Caco-2 (cell line): ENCODE measurements at regions not wholly inside any gene's neighbourhood (a gene's known extent, or its start where the extent isn't known, plus 50 kb on each side); places are given as distances from the start of the nearest gene placed in this dataset.

Experiments used
- BruUV-seq: library from RNA; stranded (reverse); fragments of 400-500 nt; replicated peaks from 2 replicates; lab custom pipeline; 2021; lab: Mats Ljungman, UMichigan
- CTCF ChIA-PET: fragments of 300-600 bp; sonication (Branson Sonifier 250); formaldehyde crosslinking; loops from one replicate; lab custom pipeline; 2022; ENCODE audit warnings: antibody characterized with exemption; lab: Charles Lee
- POLR2A ChIA-PET: fragments of 300-600 bp; sonication (Branson Sonifier 250); formaldehyde crosslinking; loops from one replicate; lab custom pipeline; 2022; ENCODE audit warnings: antibody characterized with exemption; lab: Charles Lee
- DNase-seq, 2 experiments: peaks; one replicate each; pipeline versions ENCODE4 v3.0.0 to v3.0.0-alpha.2; 2020 to 2022
- H3K27me3 ChIP-seq: replicated peaks from 2 replicates; pipeline ENCODE4 v1.6.0; 2011; ENCODE audit warnings: low read length; ENCODE audit not compliant: control insufficient read depth, insufficient read depth
- H3K36me3 ChIP-seq: 2 replicates; pipeline ENCODE4 v1.5.1; 2011; ENCODE audit warnings: low read length; ENCODE audit not compliant: control insufficient read depth, insufficient read depth
- H3K4me1 ChIP-seq: fragments of 250-450 bp; sonication (Bioruptor Pico); 2 replicates; pipeline ENCODE4 v1.5.1; 2020; ENCODE audit warnings: mild to moderate bottlenecking
- H3K4me3 ChIP-seq: 2 replicates; pipeline ENCODE4 v1.5.1; 2011; ENCODE audit warnings: low read depth, mild to moderate bottlenecking, control low read depth, low read length
- H3K9me3 ChIP-seq: fragments of 250-450 bp; sonication (Bioruptor Pico); 2 replicates; pipeline ENCODE4 v1.5.1; 2020; ENCODE audit warnings: mild to moderate bottlenecking, moderate library complexity
- H3K27ac Mint-ChIP-seq: one replicate; pipeline ENCODE4 v1.8.0; 2022; ENCODE audit warnings: mixed read lengths; ENCODE audit not compliant: unreplicated experiment
- H3K27me3 Mint-ChIP-seq: one replicate; pipeline ENCODE4 v1.8.0; 2022; ENCODE audit warnings: mixed read lengths; ENCODE audit not compliant: insufficient read depth, unreplicated experiment
- H3K36me3 Mint-ChIP-seq: one replicate; pipeline ENCODE4 v1.8.0; 2022; ENCODE audit warnings: mild to moderate bottlenecking, mixed read lengths; ENCODE audit not compliant: insufficient read depth, unreplicated experiment
- H3K4me1 Mint-ChIP-seq: one replicate; pipeline ENCODE4 v1.8.0; 2022; ENCODE audit warnings: low read depth, mixed read lengths; ENCODE audit not compliant: unreplicated experiment
- H3K4me3 Mint-ChIP-seq: one replicate; pipeline ENCODE4 v1.8.0; 2022; ENCODE audit warnings: mild to moderate bottlenecking, moderate library complexity, mixed read lengths; ENCODE audit not compliant: unreplicated experiment
- H3K9me3 Mint-ChIP-seq: one replicate; pipeline ENCODE4 v1.8.0; 2022; ENCODE audit warnings: mixed read lengths; ENCODE audit not compliant: unreplicated experiment
- intact Hi-C: fragments of 100-400 bp; cut with micrococcal nuclease; formaldehyde crosslinking; loops from one replicate; pipeline ENCODE4 v1.10.0; 2022; ENCODE audit not compliant: unreplicated experiment
- TF ChIP-seq, protein P1 (sequence below), 2 experiments: fragments of 200-600 bp in 1 of 2; IDR thresholded peaks; 1 replicate in 1 of 2; 2 replicates in 1 of 2; pipeline versions ENCODE4 v1.5.1 to v1.8.0; 2011 to 2022; ENCODE audit warnings: antibody characterized with exemption in 1 of 2, control low read depth in 1 of 2, inconsistent platforms in 1 of 2, low read depth in 1 of 2, low read length in 1 of 2, mild to moderate bottlenecking in 1 of 2, moderate library complexity in 1 of 2; ENCODE audit not compliant: insufficient read depth in 1 of 2, severe bottlenecking in 1 of 2, unreplicated experiment in 1 of 2

DNA sequence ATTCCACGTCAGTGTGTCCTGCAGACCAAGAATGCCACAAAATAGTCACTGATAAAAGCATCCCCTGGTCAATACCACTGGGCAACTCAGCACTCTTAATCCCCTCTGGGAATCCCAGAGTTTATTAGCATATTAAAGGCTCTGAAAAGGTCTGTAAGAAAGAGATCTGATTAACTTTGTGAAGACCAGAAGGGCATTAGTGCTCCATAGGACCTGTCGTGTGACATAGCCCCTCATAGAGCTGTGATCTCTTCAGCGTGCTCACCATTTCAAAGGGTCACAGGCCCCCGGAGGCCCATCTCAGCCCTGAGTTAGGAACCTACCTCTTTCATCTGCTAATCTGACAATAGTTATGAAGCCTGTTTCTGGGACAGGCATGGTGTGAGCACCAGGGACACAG is 299.2 kb downstream of the MN1 start:
- no peak overlapping the region for H3K4me3 ChIP-seq
- Mint-ChIP-seq H3K4me1 (no peaks in the 10 kb centered on the region), H3K36me3 (no peaks in the 10 kb centered on the region), H3K27ac (no peak overlapping the region), H3K27me3 (peaks cover 2% of the 10 kb centered on the region), H3K4me3 (no peak overlapping the region), H3K9me3 (peaks cover 10% of the 10 kb centered on the region)
- H3K4me1 ChIP-seq = no peaks in the 10 kb centered on the region
- ChIA-PET POLR2A (no interaction called here), CTCF (no interaction called here)
- TF ChIP-seq, protein P1, sequence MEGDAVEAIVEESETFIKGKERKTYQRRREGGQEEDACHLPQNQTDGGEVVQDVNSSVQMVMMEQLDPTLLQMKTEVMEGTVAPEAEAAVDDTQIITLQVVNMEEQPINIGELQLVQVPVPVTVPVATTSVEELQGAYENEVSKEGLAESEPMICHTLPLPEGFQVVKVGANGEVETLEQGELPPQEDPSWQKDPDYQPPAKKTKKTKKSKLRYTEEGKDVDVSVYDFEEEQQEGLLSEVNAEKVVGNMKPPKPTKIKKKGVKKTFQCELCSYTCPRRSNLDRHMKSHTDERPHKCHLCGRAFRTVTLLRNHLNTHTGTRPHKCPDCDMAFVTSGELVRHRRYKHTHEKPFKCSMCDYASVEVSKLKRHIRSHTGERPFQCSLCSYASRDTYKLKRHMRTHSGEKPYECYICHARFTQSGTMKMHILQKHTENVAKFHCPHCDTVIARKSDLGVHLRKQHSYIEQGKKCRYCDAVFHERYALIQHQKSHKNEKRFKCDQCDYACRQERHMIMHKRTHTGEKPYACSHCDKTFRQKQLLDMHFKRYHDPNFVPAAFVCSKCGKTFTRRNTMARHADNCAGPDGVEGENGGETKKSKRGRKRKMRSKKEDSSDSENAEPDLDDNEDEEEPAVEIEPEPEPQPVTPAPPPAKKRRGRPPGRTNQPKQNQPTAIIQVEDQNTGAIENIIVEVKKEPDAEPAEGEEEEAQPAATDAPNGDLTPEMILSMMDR (IDR thresholded peaks at IDR 0.05; ENCODE audit: insufficient read depth in 1 of 2, low read depth in 1 of 2, low read length in 1 of 2, severe bottlenecking in 1 of 2, unreplicated experiment in 1 of 2) = no peak
- intact Hi-C loops = no loop called here
- BruUV-seq = no TSS peak
- no peaks in the 10 kb centered on the region for H3K36me3 ChIP-seq
- no peaks in the 10 kb centered on the region for H3K27me3 ChIP-seq
- no peaks in the 10 kb centered on the region for H3K9me3 ChIP-seq
- DNase-seq = no peak

DNA sequence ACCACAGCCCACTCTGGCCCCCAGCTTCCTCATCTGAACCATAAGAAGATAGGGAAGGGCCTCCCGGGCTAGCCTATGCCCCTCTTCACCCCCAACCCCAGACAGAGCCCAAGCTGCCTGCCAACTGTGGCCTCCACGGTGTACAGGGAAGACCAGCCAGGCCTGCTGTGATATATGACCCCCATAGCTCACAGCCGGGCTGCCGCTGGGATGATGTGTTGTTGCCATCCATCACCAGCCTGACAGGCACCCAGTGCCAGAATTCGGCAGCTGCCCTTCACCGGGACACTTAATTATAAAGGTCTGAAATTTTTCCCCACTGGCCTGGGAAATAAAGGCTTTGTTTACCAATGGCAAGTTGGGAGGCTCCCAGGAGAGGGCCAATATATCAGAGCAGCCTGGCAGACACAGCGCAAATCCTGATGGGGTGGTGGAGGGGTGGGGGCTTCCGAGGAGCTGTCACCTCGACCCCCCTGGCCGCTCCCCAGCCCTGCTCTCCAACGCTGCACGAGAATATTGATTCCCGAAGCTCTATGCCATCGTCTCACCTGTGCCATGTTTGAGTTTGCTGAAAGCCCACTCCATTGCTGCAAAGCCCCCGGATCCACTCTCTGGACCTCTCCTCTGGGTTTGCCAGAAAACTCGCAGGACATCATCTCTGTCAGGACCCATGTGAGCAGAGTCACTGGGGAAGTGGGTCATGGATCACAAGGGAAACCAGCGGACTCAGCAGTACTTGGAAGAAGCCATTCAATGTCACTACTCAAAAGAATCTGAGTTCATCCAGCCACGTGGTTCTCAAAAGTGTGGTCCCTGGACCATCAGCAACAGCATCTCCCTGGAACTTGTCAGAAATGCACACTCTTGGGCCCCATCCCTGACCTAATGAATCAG is 296.9 kb downstream of the MN1 start:
- Histone ChIP-seq H3K4me3 (no peak overlapping the region), H3K9me3 (no peaks in the 10 kb centered on the region), H3K36me3 (no peaks in the 10 kb centered on the region), H3K27me3 (no peaks in the 10 kb centered on the region), H3K4me1 (no peaks in the 10 kb centered on the region)
- intact Hi-C loops = no loop called here
- no peak for DNase-seq
- BruUV-seq = no TSS peak
- Mint-ChIP-seq H3K27ac (no peak overlapping the region), H3K4me3 (no peak overlapping the region), H3K9me3 (peaks cover 10% of the 10 kb centered on the region), H3K4me1 (no peaks in the 10 kb centered on the region), H3K27me3 (peaks cover 2% of the 10 kb centered on the region), H3K36me3 (no peaks in the 10 kb centered on the region)
- TF ChIP-seq, protein P1 (IDR thresholded peaks at IDR 0.05; ENCODE audit: insufficient read depth in 1 of 2, low read depth in 1 of 2, low read length in 1 of 2, severe bottlenecking in 1 of 2, unreplicated experiment in 1 of 2) = no peak
- ChIA-PET POLR2A (no interaction called here), CTCF (no interaction called here)

DNA sequence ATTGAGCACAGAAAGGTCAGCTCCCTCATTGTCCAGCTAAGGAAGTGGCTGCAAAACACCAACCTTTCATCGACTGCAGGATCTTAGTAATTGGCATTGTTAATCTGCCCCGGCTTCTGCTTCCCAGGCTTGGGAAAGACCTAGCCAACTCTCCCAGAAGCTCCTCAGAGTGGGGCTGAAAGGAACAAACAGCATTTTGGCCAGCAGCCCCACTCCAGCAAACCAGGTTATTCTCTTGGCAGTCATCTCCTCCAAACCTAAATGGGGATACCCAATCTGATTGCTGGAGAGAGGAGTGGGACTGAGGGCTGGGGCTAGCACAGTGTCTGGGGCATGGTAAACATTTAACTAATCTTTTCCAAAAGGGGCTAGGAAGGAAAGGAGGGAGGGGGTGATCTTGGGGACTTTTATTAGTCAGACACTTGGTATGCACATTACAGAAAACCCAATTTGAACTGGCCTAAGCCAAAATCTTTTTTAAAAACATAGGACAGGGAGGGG is 294.4 kb downstream of the MN1 start:
- H3K27me3 Mint-ChIP-seq = peaks cover 6% of the 10 kb centered on the region
- ChIA-PET POLR2A (no interaction called here), CTCF (no interaction called here)
- Histone ChIP-seq H3K27me3 (no peaks in the 10 kb centered on the region; the same call in 1 of the 2 replicates), H3K36me3 (no peaks in the 10 kb centered on the region), H3K9me3 (no peaks in the 10 kb centered on the region), H3K4me3 (no peak overlapping the region), H3K4me1 (no peaks in the 10 kb centered on the region)
- no peaks in the 10 kb centered on the region for H3K4me1 Mint-ChIP-seq
- no peak for DNase-seq
- TF ChIP-seq, protein P1 (IDR thresholded peaks at IDR 0.05; ENCODE audit: insufficient read depth in 1 of 2, low read depth in 1 of 2, low read length in 1 of 2, severe bottlenecking in 1 of 2, unreplicated experiment in 1 of 2) = no peak
- peaks cover 10% of the 10 kb centered on the region for H3K9me3 Mint-ChIP-seq
- no TSS peak for BruUV-seq
- intact Hi-C loops = no loop called here
- H3K36me3 Mint-ChIP-seq = no peaks in the 10 kb centered on the region
- H3K27ac Mint-ChIP-seq = no peak overlapping the region
- no peak overlapping the region for H3K4me3 Mint-ChIP-seq
